Stimulated activated CD4-positive, alpha-beta T cell treated with anti-CD3 and anti-CD28 coated beads, Interleukin-12 subunit alpha, Interleukin-12 subunit beta, amount 100 ng/mL, for 48 hours (primary cell): ENCODE measurements at regions not wholly inside any gene's neighbourhood (a gene's known extent, or its start where the extent isn't known, plus 50 kb on each side); places are given as distances from the start of the nearest gene placed in this dataset.
"Not testable (repeated sequence)": the region's sequence is repeated elsewhere in the genome, so short reads cannot be mapped to it uniquely, and the experiment has no call there.

Experiments used
- DNase-seq, 3 donors: peaks; one replicate each; pipeline ENCODE4 v3.0.0-alpha.2; 2020; ENCODE audit warnings: low read depth in 2 of 3, low spot score in 1 of 3

GRCh38 chr11:38176686-38177322 lies 1578.8 kb upstream of the RAG2 start:
- no peak for DNase-seq

GRCh38 chr11:38173676-38174075 lies 1575.6 kb upstream of the RAG2 start:
- no peak for DNase-seq

- DNase-seq = no peak
Measured at GRCh38 chr11:38169286-38169685, 1571.2 kb upstream of the RAG2 start.

GRCh38 chr11:38163526-38163925 lies 1565.5 kb upstream of the RAG2 start:
- DNase-seq = no peak

- no peak for DNase-seq
Measured at GRCh38 chr11:38160433-38160832, 1562.4 kb upstream of the RAG2 start.

- DNase-seq = no peak
Measured at GRCh38 chr11:38159038-38159437, 1561.0 kb upstream of the RAG2 start.

- DNase-seq = no peak
Measured at GRCh38 chr11:38156495-38157146, 1558.6 kb upstream of the RAG2 start.

- no peak for DNase-seq
Measured at GRCh38 chr11:38155856-38156255, 1557.8 kb upstream of the RAG2 start.

GRCh38 chr11:38153985-38154384 lies 1555.9 kb upstream of the RAG2 start:
- no peak for DNase-seq

- DNase-seq = no peak
Measured at GRCh38 chr11:38143852-38144251, 1545.8 kb upstream of the RAG2 start.

- no peak for DNase-seq
Measured at GRCh38 chr11:38138972-38139371, 1540.9 kb upstream of the RAG2 start.

- DNase-seq = no peak
Measured at GRCh38 chr11:38136887-38137286, 1538.9 kb upstream of the RAG2 start.

- DNase-seq = no peak
Measured at GRCh38 chr11:38131535-38131934, 1533.5 kb upstream of the RAG2 start.

GRCh38 chr11:38130976-38131375 lies 1532.9 kb upstream of the RAG2 start:
- DNase-seq = no peak

- no peak for DNase-seq
Measured at GRCh38 chr11:38130514-38130913, 1532.5 kb upstream of the RAG2 start.

- DNase-seq = no peak
Measured at GRCh38 chr11:38123673-38124072, 1525.6 kb upstream of the RAG2 start.

- DNase-seq = not testable (repeated sequence)
Measured at GRCh38 chr11:38116616-38117015, 1518.6 kb upstream of the RAG2 start.

- DNase-seq = not testable (repeated sequence)
Measured at GRCh38 chr11:38115381-38115780, 1517.3 kb upstream of the RAG2 start.

- no peak for DNase-seq
Measured at GRCh38 chr11:38100836-38101462, 1502.9 kb upstream of the RAG2 start.

GRCh38 chr11:38095268-38095667 lies 1497.2 kb upstream of the RAG2 start:
- DNase-seq = no peak

GRCh38 chr11:38089726-38090125 lies 1491.7 kb upstream of the RAG2 start:
- DNase-seq = no peak

GRCh38 chr11:38060920-38061319 lies 1462.9 kb upstream of the RAG2 start:
- DNase-seq = no peak

GRCh38 chr11:38060136-38060535 lies 1462.1 kb upstream of the RAG2 start:
- no peak for DNase-seq
